Pons (tissue), 1 donor: ENCODE measurements at regions not wholly inside any gene's neighbourhood (a gene's known extent, or its start where the extent isn't known, plus 50 kb on each side); places are given as distances from the start of the nearest gene placed in this dataset.

ENCODE experiments used
- DNase-seq: peaks from one replicate; pipeline ENCODE4 v3.0.0-alpha.2; 2016; ENCODE audit warnings: low spot score

GRCh38 chr20:24777746-24778145, 171.3 kb upstream of the CST7 start:
- DNase-seq = no peak

- no peak for DNase-seq
Measured at GRCh38 chr20:24778585-24779031, 170.5 kb upstream of the CST7 start.

GRCh38 chr20:24779131-24779530, 169.9 kb upstream of the CST7 start:
- no peak for DNase-seq

- no peak for DNase-seq
Measured at GRCh38 chr20:24779946-24780345, 169.1 kb upstream of the CST7 start.

GRCh38 chr20:24780674-24781417, 168.2 kb upstream of the CST7 start:
- no peak for DNase-seq

GRCh38 chr20:24781418-24781980, 167.6 kb upstream of the CST7 start:
- DNase-seq = peak; percentile 73

GRCh38 chr20:24782301-24782700, 166.8 kb upstream of the CST7 start:
- no peak for DNase-seq

GRCh38 chr20:24782801-24783630, 166.1 kb upstream of the CST7 start:
- DNase-seq = no peak

GRCh38 chr20:24783631-24784492, 165.2 kb upstream of the CST7 start:
- DNase-seq = no peak

GRCh38 chr20:24784607-24785006, 164.5 kb upstream of the CST7 start:
- peak; percentile 49 for DNase-seq

GRCh38 chr20:24785141-24786110, 163.6 kb upstream of the CST7 start:
- DNase-seq = no peak

- DNase-seq = no peak
Measured at GRCh38 chr20:24786111-24786495, 163.0 kb upstream of the CST7 start.

GRCh38 chr20:24786646-24787045, 162.4 kb upstream of the CST7 start:
- no peak for DNase-seq

GRCh38 chr20:24787071-24787470, 162.0 kb upstream of the CST7 start:
- no peak for DNase-seq

GRCh38 chr20:24787621-24788020, 161.4 kb upstream of the CST7 start:
- DNase-seq = no peak

- no peak for DNase-seq
Measured at GRCh38 chr20:24789877-24790276, 159.2 kb upstream of the CST7 start.

- DNase-seq = no peak
Measured at GRCh38 chr20:24790746-24791283, 158.3 kb upstream of the CST7 start.

- no peak for DNase-seq
Measured at GRCh38 chr20:24791953-24792352, 157.1 kb upstream of the CST7 start.

GRCh38 chr20:24792641-24793495, 156.2 kb upstream of the CST7 start:
- no peak for DNase-seq

GRCh38 chr20:24795436-24795835, 153.6 kb upstream of the CST7 start:
- DNase-seq = no peak
